ENCODE measurements at regions not wholly inside any gene's neighbourhood (a gene's known extent, or its start where the extent isn't known, plus 50 kb on each side); places are given as distances from the start of the nearest gene placed in this dataset.

GRCh38 chr10:123607386-123607785 is 58.8 kb upstream of the GPR26 start:
- H3K4me3 ChIP-seq (replicated peaks; ENCODE audit: low read depth, low read length) = no peak overlapping the region

GRCh38 chr10:123608047-123608446 is 58.1 kb upstream of the GPR26 start:
- H3K4me3 ChIP-seq (replicated peaks; ENCODE audit: low read depth, low read length) = no peak overlapping the region
- no peak for TF ChIP-seq CTCF (IDR thresholded peaks at IDR 0.05; ENCODE audit: low read depth, low read length, missing control alignments)
- DNase-seq (ENCODE audit: extremely low read depth, low read depth) = no peak

More at GRCh38 chr10:123607386-123607785, 58.8 kb upstream of the GPR26 start:
- no peak for TF ChIP-seq CTCF (IDR thresholded peaks at IDR 0.05; ENCODE audit: low read depth, low read length, missing control alignments)
- no peak for DNase-seq (ENCODE audit: extremely low read depth, low read depth)

- no peak for DNase-seq (ENCODE audit: extremely low read depth, low read depth)
- no peak for TF ChIP-seq CTCF (IDR thresholded peaks at IDR 0.05; ENCODE audit: low read depth, low read length, missing control alignments)
- no peak overlapping the region for H3K4me3 ChIP-seq (replicated peaks; ENCODE audit: low read depth, low read length)
These were observed 54.9 kb upstream of the GPR26 start for GRCh38 chr10:123611243-123611642.

GRCh38 chr10:123611876-123612275 is 54.3 kb upstream of the GPR26 start:
- no peak for TF ChIP-seq CTCF (IDR thresholded peaks at IDR 0.05; ENCODE audit: low read depth, low read length, missing control alignments)
- DNase-seq (ENCODE audit: extremely low read depth, low read depth) = no peak
- H3K4me3 ChIP-seq (replicated peaks; ENCODE audit: low read depth, low read length) = no peak overlapping the region

GRCh38 chr10:123613346-123613850 is 52.8 kb upstream of the GPR26 start:
- no peak for TF ChIP-seq CTCF (IDR thresholded peaks at IDR 0.05; ENCODE audit: low read depth, low read length, missing control alignments)
- no peak overlapping the region for H3K4me3 ChIP-seq (replicated peaks; ENCODE audit: low read depth, low read length)
- DNase-seq (ENCODE audit: extremely low read depth, low read depth) = no peak

- no peak for TF ChIP-seq CTCF (IDR thresholded peaks at IDR 0.05; ENCODE audit: low read depth, low read length, missing control alignments)
- DNase-seq (ENCODE audit: extremely low read depth, low read depth) = peak; percentile 11
- no peak overlapping the region for H3K4me3 ChIP-seq (replicated peaks; ENCODE audit: low read depth, low read length)
These were observed 51.3 kb upstream of the GPR26 start for GRCh38 chr10:123614888-123615287.

Measured in HFF-Myc (cell line).